ENCODE measurements at regions not wholly inside any gene's neighbourhood (a gene's known extent, or its start where the extent isn't known, plus 50 kb on each side); places are given as distances from the start of the nearest gene placed in this dataset.
A peak's percentile ranks its signal among the peaks of the same experiment; 100 is the strongest.

- H3K4me2 ChIP-seq (ENCODE audit: low read length): no peak overlapping the region
- no peaks in the 10 kb centered on the region for H3K36me3 Mint-ChIP-seq (ENCODE audit: low read depth, unreplicated experiment)
- H4K20me1 ChIP-seq (ENCODE audit: insufficient read depth, low read length): no peaks in the 10 kb centered on the region
- H3K9ac ChIP-seq (ENCODE audit: low read length): no peak overlapping the region
- H3K4me1 ChIP-seq (ENCODE audit: insufficient read depth, low read length): no peaks in the 10 kb centered on the region
- no peak overlapping the region for H3K4me3 ChIP-seq (ENCODE audit: insufficient read depth, low read depth, low read length)
- H3K9me3 ChIP-seq (ENCODE audit: insufficient read depth, low read depth, low read length): no peaks in the 10 kb centered on the region
- H2AFZ ChIP-seq (ENCODE audit: low read depth, low read length): no peak overlapping the region
- TF ChIP-seq, protein P1, sequence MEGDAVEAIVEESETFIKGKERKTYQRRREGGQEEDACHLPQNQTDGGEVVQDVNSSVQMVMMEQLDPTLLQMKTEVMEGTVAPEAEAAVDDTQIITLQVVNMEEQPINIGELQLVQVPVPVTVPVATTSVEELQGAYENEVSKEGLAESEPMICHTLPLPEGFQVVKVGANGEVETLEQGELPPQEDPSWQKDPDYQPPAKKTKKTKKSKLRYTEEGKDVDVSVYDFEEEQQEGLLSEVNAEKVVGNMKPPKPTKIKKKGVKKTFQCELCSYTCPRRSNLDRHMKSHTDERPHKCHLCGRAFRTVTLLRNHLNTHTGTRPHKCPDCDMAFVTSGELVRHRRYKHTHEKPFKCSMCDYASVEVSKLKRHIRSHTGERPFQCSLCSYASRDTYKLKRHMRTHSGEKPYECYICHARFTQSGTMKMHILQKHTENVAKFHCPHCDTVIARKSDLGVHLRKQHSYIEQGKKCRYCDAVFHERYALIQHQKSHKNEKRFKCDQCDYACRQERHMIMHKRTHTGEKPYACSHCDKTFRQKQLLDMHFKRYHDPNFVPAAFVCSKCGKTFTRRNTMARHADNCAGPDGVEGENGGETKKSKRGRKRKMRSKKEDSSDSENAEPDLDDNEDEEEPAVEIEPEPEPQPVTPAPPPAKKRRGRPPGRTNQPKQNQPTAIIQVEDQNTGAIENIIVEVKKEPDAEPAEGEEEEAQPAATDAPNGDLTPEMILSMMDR (IDR thresholded peaks at IDR 0.05; ENCODE audit: insufficient read depth, low read depth, low read length): peak; percentile 27
- TF ChIP-seq EZH2 (IDR thresholded peaks at IDR 0.05; ENCODE audit: insufficient read depth, low read length): no peak
- no peaks in the 10 kb centered on the region for H3K36me3 ChIP-seq (ENCODE audit: insufficient read depth, low read length)
- no peaks in the 10 kb centered on the region for H3K4me1 Mint-ChIP-seq (ENCODE audit: low read depth, unreplicated experiment)
- no peak overlapping the region for H3K27ac Mint-ChIP-seq (ENCODE audit: unreplicated experiment)
- no peak for DNase-seq (ENCODE audit: low read depth)
- peaks cover 17% of the 10 kb centered on the region for H3K27me3 Mint-ChIP-seq (ENCODE audit: low read depth, unreplicated experiment)
- no peak for FAIRE-seq
- H3K79me2 ChIP-seq (ENCODE audit: insufficient read depth, low read length): no peaks in the 10 kb centered on the region
- H3K4me3 Mint-ChIP-seq (ENCODE audit: unreplicated experiment): no peak overlapping the region
- no peaks in the 10 kb centered on the region for H3K9me3 Mint-ChIP-seq (ENCODE audit: unreplicated experiment)
- no peak overlapping the region for H3K27ac ChIP-seq (ENCODE audit: low read depth, low read length)
- peaks cover 2% of the 10 kb centered on the region for H3K27me3 ChIP-seq (ENCODE audit: insufficient read depth, low read length)
Measured at GRCh38 chr18:45441110-45441847, 174.0 kb upstream of the SLC14A2 start.

DNA sequence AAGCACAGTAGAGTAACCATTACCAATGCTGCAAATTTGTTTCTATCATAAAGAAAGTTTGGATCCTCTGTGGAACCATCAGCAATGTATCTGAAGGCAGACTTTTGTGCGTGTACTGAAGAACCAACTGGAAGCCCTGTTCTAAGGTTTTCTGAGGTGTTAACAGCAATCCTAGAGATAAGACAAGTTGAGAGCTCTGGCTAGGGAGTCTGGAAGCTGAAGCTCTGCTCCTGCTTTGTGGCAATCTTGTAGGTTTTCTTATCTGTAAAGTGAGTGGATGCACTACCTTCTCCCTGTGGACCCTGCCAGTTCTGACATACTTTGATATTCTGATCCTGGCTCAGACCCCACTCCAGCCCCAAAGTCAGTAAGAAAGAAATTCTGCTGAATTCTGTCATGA is 171.2 kb upstream of the SLC14A2 start:
- peaks cover 2% of the 10 kb centered on the region for H3K27me3 ChIP-seq (ENCODE audit: insufficient read depth, low read length)
- H4K20me1 ChIP-seq (ENCODE audit: insufficient read depth, low read length): no peaks in the 10 kb centered on the region
- FAIRE-seq (no peak), DNase-seq (ENCODE audit: low read depth) (no peak)
- no peaks in the 10 kb centered on the region for H3K36me3 ChIP-seq (ENCODE audit: insufficient read depth, low read length)
- TF ChIP-seq EZH2 (IDR thresholded peaks at IDR 0.05; ENCODE audit: insufficient read depth, low read length): no peak
- TF ChIP-seq, protein P1 (IDR thresholded peaks at IDR 0.05; ENCODE audit: insufficient read depth, low read depth, low read length): no peak
- H3K27ac Mint-ChIP-seq (ENCODE audit: unreplicated experiment): no peak overlapping the region
- no peak overlapping the region for H3K27ac ChIP-seq (ENCODE audit: low read depth, low read length)
- no peak overlapping the region for H3K4me3 ChIP-seq (ENCODE audit: insufficient read depth, low read depth, low read length)
- no peaks in the 10 kb centered on the region for H3K4me1 Mint-ChIP-seq (ENCODE audit: low read depth, unreplicated experiment)
- no peak overlapping the region for H2AFZ ChIP-seq (ENCODE audit: low read depth, low read length)
- H3K79me2 ChIP-seq (ENCODE audit: insufficient read depth, low read length): no peaks in the 10 kb centered on the region
- no peak overlapping the region for H3K9ac ChIP-seq (ENCODE audit: low read length)
- no peaks in the 10 kb centered on the region for H3K9me3 Mint-ChIP-seq (ENCODE audit: unreplicated experiment)
- no peak overlapping the region for H3K4me3 Mint-ChIP-seq (ENCODE audit: unreplicated experiment)
- peaks cover 12% of the 10 kb centered on the region for H3K27me3 Mint-ChIP-seq (ENCODE audit: low read depth, unreplicated experiment)
- H3K4me2 ChIP-seq (ENCODE audit: low read length): no peak overlapping the region
- H3K4me1 ChIP-seq (ENCODE audit: insufficient read depth, low read length): no peaks in the 10 kb centered on the region
- no peaks in the 10 kb centered on the region for H3K9me3 ChIP-seq (ENCODE audit: insufficient read depth, low read depth, low read length)
- no peaks in the 10 kb centered on the region for H3K36me3 Mint-ChIP-seq (ENCODE audit: low read depth, unreplicated experiment)

Data from astrocyte (in vitro differentiated cells and primary cell).